GM19438 (cell line): ENCODE measurements at regions not wholly inside any gene's neighbourhood (a gene's known extent, or its start where the extent isn't known, plus 50 kb on each side); places are given as distances from the start of the nearest gene placed in this dataset.

Experiments
- ATAC-seq: cut with Tn5 transposase; IDR thresholded peaks from one replicate; pipeline ENCODE4 v1.9.1; 2021; ENCODE audit warnings: low read depth; ENCODE audit not compliant: unreplicated experiment

- ATAC-seq: no peak
These were observed 543.0 kb downstream of the TNS1 start for GRCh38 chr2:217459680-217460405.

- ATAC-seq: no peak
These were observed 543.8 kb downstream of the TNS1 start for GRCh38 chr2:217459016-217459415.

GRCh38 chr2:217456016-217456415 is 546.8 kb downstream of the TNS1 start:
- ATAC-seq: no peak

GRCh38 chr2:217452928-217453327 is 549.9 kb downstream of the TNS1 start:
- ATAC-seq: no peak

GRCh38 chr2:217451666-217452065 is 551.1 kb downstream of the TNS1 start:
- ATAC-seq: no peak

- no peak for ATAC-seq
These were observed 553.4 kb downstream of the TNS1 start for GRCh38 chr2:217449444-217449843.

GRCh38 chr2:217448860-217449259 is 553.9 kb downstream of the TNS1 start:
- ATAC-seq: no peak

GRCh38 chr2:217445723-217446122 is 557.1 kb downstream of the TNS1 start:
- ATAC-seq: no peak

- peak; percentile 69 for ATAC-seq
These were observed 557.9 kb downstream of the TNS1 start for GRCh38 chr2:217444932-217445331.

- ATAC-seq: no peak
These were observed 558.3 kb downstream of the TNS1 start for GRCh38 chr2:217444509-217444908.

- ATAC-seq: no peak
These were observed 559.2 kb downstream of the TNS1 start for GRCh38 chr2:217443601-217444000.

- ATAC-seq: peak; percentile 61
These were observed 562.8 kb downstream of the TNS1 start for GRCh38 chr2:217440000-217440399.

GRCh38 chr2:217438821-217439220 is 564.0 kb downstream of the TNS1 start:
- ATAC-seq: peak; percentile 39

GRCh38 chr2:217438136-217438535 is 564.7 kb downstream of the TNS1 start:
- no peak for ATAC-seq

- ATAC-seq: no peak
These were observed 565.4 kb downstream of the TNS1 start for GRCh38 chr2:217437290-217437870.

GRCh38 chr2:217436386-217436785 is 566.4 kb downstream of the TNS1 start:
- ATAC-seq: no peak

- peak; percentile 100 for ATAC-seq
These were observed 568.4 kb downstream of the TNS1 start for GRCh38 chr2:217434180-217434975.

- no peak for ATAC-seq
These were observed 569.3 kb downstream of the TNS1 start for GRCh38 chr2:217433522-217433921.

GRCh38 chr2:217431577-217432269 is 571.1 kb downstream of the TNS1 start:
- no peak for ATAC-seq

GRCh38 chr2:217430916-217431576 is 571.2 kb upstream of the TNP1 start:
- ATAC-seq: no peak
